K562 (cell line): ENCODE measurements at regions not wholly inside any gene's neighbourhood (a gene's known extent, or its start where the extent isn't known, plus 50 kb on each side); places are given as distances from the start of the nearest gene placed in this dataset.
A peak's percentile ranks its signal among the peaks of the same experiment; 100 is the strongest.

ENCODE experiments used
- ATAC-seq: fragments of 200-7000 bp; cut with Tn5 transposase; 3 replicates; pipeline ENCODE4 v1.9.1; 2020; ENCODE audit warnings: moderate library complexity
- BruUV-seq: library from RNA; stranded (reverse); fragments of 400-500 nt; replicated peaks from 2 replicates; lab custom pipeline; 2021; lab: Mats Ljungman, UMichigan
- CTCF ChIA-PET: fragments of 300-600 bp; formaldehyde crosslinking; extraction: SDS; loops from one replicate; lab custom pipeline; 2021; ENCODE audit warnings: low intra/inter-chr PET ratio; lab: Yijun Ruan, JAX
- POLR2A ChIA-PET: fragments of 300-600, 350-650 bp; sonication (Branson Sonifier 250); formaldehyde crosslinking; extraction: SDS; loops from one replicate; lab custom pipeline; 2021; ENCODE audit warnings: antibody characterized with exemption, inconsistent platforms; lab: Yijun Ruan, JAX
- DNase-seq, 4 experiments: peaks; one replicate each; pipeline versions ENCODE4 v3.0.0 to v3.0.0-alpha.2; 2011 to 2018; ENCODE audit warnings: low spot score in 3 of 4, mixed read lengths in 3 of 4; ENCODE audit errors: extremely low read depth in 1 of 4
- FAIRE-seq: peaks from 2 replicates; lab custom pipeline; 2011; peaks lifted over from hg19 to GRCh38; lab: Jason Lieb, UNC
- H2AFZ ChIP-seq: 2 replicates; pipeline ENCODE4 v1.6.0; 2011; ENCODE audit warnings: low read depth, low read length, control low read depth, inconsistent platforms
- H3K27ac ChIP-seq: fragments of 200-600 bp; 3 replicates; pipeline ENCODE4 v1.8.0; 2011; ENCODE audit warnings: low read depth, mild to moderate bottlenecking, control low read depth, inconsistent platforms, low read length, moderate library complexity, mixed read lengths; ENCODE audit errors: extremely low read depth
- H3K27me3 ChIP-seq, 2 experiments: fragments of 300-600 bp in 1 of 2; 2 replicates in 1 of 2; 3 replicates in 1 of 2; pipeline versions ENCODE4 v1.6.0 to v1.8.0; 2011; ENCODE audit warnings: inconsistent platforms in 2 of 2, low read length in 2 of 2, mild to moderate bottlenecking in 1 of 2, mixed read lengths in 1 of 2, moderate library complexity in 1 of 2; ENCODE audit not compliant: control insufficient read depth in 2 of 2, insufficient read depth in 2 of 2
- H3K36me3 ChIP-seq: fragments of 300-600 bp; 3 replicates; pipeline ENCODE4 v1.8.0; 2011; ENCODE audit warnings: mild to moderate bottlenecking, low read length, inconsistent platforms; ENCODE audit not compliant: control insufficient read depth, insufficient read depth
- H3K4me1 ChIP-seq, 2 experiments: fragments of 200-600 bp in 1 of 2; replicated peaks in 1 of 2; 2 replicates in 1 of 2; 3 replicates in 1 of 2; pipeline versions ENCODE4 v1.5.1 to v1.8.0; 2011; ENCODE audit warnings: inconsistent platforms in 2 of 2, low read length in 2 of 2, mild to moderate bottlenecking in 1 of 2, mixed read lengths in 1 of 2, moderate library complexity in 1 of 2; ENCODE audit not compliant: control insufficient read depth in 2 of 2, insufficient read depth in 2 of 2
- H3K4me2 ChIP-seq: 2 replicates; pipeline ENCODE4 v1.6.1; 2011; ENCODE audit warnings: low read length, control low read depth, inconsistent platforms, mixed read lengths; ENCODE audit not compliant: insufficient read depth
- H3K4me3 ChIP-seq: fragments of 200-600 bp; sonication (generic), shearing (Covaris generic); 2 replicates; pipeline ENCODE4 v1.5.1; 2016; ENCODE audit warnings: control low read depth, inconsistent platforms
- H3K79me2 ChIP-seq: fragments of 200-600 bp; 3 replicates; pipeline ENCODE4 v1.8.0; 2011; ENCODE audit warnings: low read length, inconsistent platforms; ENCODE audit not compliant: control insufficient read depth, insufficient read depth
- H3K9ac ChIP-seq, 2 experiments: 2 replicates each; pipeline versions ENCODE4 v1.6.0 to v1.6.1; 2011; ENCODE audit warnings: low read depth in 2 of 2, low read length in 2 of 2, control low read depth in 1 of 2, inconsistent platforms in 1 of 2, mild to moderate bottlenecking in 1 of 2, mixed read lengths in 1 of 2; ENCODE audit not compliant: insufficient read depth in 1 of 2
- H3K9me1 ChIP-seq: one replicate; pipeline ENCODE4 v1.6.0; 2011; ENCODE audit warnings: inconsistent platforms, mild to moderate bottlenecking, low read length, moderate library complexity; ENCODE audit not compliant: control insufficient read depth, insufficient read depth
- H3K9me3 ChIP-seq: replicated peaks from 2 replicates; pipeline ENCODE4 v1.5.1; 2011; ENCODE audit warnings: low read depth, low read length, inconsistent platforms; ENCODE audit not compliant: control insufficient read depth, insufficient read depth
- H4K20me1 ChIP-seq: replicated peaks from 2 replicates; pipeline ENCODE4 v1.6.1; 2011; ENCODE audit warnings: low read length, inconsistent platforms, mixed read lengths; ENCODE audit not compliant: control insufficient read depth, insufficient read depth
- ASH1L ChIP-seq: fragments of 450-650 bp; IDR thresholded peaks from 2 replicates; pipeline ENCODE4 v1.6.1; 2018; ENCODE audit warnings: borderline replicate concordance, mild to moderate bottlenecking, low read depth; ENCODE audit not compliant: partially characterized antibody
- CHD4 ChIP-seq: fragments of 200-600 bp; sonication (generic); IDR thresholded peaks from 3 replicates; pipeline ENCODE4 v1.6.1; 2012; ENCODE audit warnings: low read depth, mild to moderate bottlenecking, mixed read lengths, low read length, inconsistent platforms; ENCODE audit not compliant: insufficient read depth, insufficient replicate concordance, poor library complexity, severe bottlenecking
- RAD21 ChIP-seq, 2 experiments: fragments of 250-450 bp in 1 of 2; fragments of 450-650 bp in 1 of 2; sonication (Bioruptor Pico) in 1 of 2; formaldehyde crosslinking in 1 of 2; IDR thresholded peaks in 1 of 2; conservative IDR thresholded peaks in 1 of 2; 2 replicates each; pipeline versions ENCODE4 v1.4.0 to v1.8.0; 2020 to 2022; ENCODE audit warnings: mild to moderate bottlenecking in 2 of 2, moderate library complexity in 1 of 2
- ZFP91 ChIP-seq: sonication (generic); formaldehyde crosslinking; IDR thresholded peaks from 2 replicates; pipeline ENCODE4 v1.8.0; 2022; ENCODE audit warnings: mild to moderate bottlenecking, missing genetic modification reagents
- WGBS: fragments of 100-300 bp; shearing (Covaris generic); methylation state at CpG from one replicate; pipeline ENCODE4 v1.1.6; 2016; ENCODE audit warnings: low coverage, mixed read lengths; ENCODE audit not compliant: insufficient coverage; ENCODE audit errors: missing lambda C conversion rate; 5-methylcytosine and 5-hydroxymethylcytosine counted together
- in situ Hi-C: fragments of 300-500 bp; cut with MboI; formaldehyde crosslinking; loops from 4 replicates; pipeline ENCODE4 v1.15.0; 2018; ENCODE audit warnings: inconsistent platforms, mixed read lengths
- intact Hi-C: fragments of 100-400 bp; cut with micrococcal nuclease; formaldehyde crosslinking; loops from 2 replicates; pipeline ENCODE4 v1.14.2; 2022
- TF ChIP-seq, protein P1 (sequence below): fragments of 450-650 bp; conservative IDR thresholded peaks from 2 replicates; pipeline ENCODE4 v1.6.1; 2016; ENCODE audit warnings: missing genetic modification characterization, low read depth, mild to moderate bottlenecking, control low read depth, missing compliant biosample characterization
- TF ChIP-seq, protein P2 (sequence below): fragments of 250-450 bp; sonication (Bioruptor Pico); IDR thresholded peaks from 2 replicates; pipeline ENCODE4 v1.5.0; 2021; ENCODE audit warnings: mild to moderate bottlenecking, moderate library complexity

DNA sequence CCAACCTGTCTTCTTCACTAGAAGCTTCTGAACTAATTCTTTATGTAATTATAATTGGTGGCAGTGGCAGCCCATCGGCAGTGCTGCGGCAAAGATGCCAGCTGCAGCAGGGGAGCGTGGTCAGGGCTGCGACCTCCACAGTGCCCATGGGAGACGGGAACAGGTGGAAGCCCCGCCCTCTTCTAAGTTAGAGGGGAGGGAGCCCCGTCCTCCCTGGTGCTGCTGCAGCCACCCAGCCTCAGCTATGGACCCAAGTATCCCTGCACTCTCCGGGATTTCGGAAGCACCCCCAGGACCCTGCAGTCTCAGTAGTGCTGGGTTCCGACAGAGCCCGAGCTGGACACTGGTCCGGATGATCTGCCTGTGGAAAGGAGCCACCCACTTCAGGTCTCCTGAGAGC is 117.0 kb upstream of the MBL2 start (continued):
- TF ChIP-seq, protein P1, sequence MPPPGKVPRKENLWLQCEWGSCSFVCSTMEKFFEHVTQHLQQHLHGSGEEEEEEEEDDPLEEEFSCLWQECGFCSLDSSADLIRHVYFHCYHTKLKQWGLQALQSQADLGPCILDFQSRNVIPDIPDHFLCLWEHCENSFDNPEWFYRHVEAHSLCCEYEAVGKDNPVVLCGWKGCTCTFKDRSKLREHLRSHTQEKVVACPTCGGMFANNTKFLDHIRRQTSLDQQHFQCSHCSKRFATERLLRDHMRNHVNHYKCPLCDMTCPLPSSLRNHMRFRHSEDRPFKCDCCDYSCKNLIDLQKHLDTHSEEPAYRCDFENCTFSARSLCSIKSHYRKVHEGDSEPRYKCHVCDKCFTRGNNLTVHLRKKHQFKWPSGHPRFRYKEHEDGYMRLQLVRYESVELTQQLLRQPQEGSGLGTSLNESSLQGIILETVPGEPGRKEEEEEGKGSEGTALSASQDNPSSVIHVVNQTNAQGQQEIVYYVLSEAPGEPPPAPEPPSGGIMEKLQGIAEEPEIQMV (tag): no peak
- TF ChIP-seq ZFP91 (CRISPR knock-in tag): no peak

DNA sequence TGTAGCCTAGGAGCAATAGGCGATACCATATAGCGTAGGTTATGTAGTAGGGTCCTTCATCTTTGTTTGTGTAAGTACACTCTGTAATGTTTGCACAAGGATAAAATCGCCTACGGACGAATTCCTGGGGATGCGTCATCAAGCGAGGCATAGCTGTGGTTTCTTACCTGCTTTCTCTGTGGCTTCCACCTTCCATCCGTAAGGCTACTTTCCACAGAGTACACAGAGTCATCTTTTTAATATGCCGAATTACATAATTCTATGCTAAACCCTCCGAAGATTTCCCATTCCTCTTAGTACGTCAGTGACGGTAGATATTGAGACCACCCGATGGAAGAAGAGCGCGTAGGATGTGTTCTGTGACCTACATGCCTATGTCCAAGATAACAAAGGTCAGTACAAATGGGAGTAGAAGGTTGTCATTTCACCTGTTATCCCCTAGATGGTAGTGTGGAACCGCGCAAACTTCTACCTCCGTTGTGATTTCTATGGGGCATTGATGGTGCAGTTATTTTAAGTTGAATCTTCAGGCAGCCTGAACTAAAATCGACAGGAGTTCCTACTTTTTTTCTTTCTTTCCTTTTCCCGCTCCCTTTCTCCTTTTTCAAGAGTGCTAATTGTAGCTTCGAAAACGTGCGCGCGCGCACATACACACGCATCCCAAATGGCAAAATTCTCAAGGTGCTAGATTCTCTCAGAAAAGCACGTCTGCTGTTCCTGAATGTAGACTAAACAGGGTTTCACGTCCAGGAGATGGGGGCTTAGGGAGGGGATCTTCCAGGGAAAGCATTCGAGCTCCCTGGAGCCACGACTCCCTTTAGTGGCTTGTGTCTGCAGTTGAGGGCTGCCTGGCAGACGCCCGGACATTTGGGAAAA is 111.7 kb upstream of the MBL2 start:
- no peak overlapping the region for H3K4me2 ChIP-seq
- CTCF ChIA-PET: no interaction called here
- H3K9ac ChIP-seq: no peak overlapping the region
- no peaks in the 10 kb centered on the region for H4K20me1 ChIP-seq
- POLR2A ChIA-PET: interaction anchor here (0.6 kb wide), 1 partner anchor 1017 kb away, joined by 3 read pairs; no protein-coding TSS in a partner anchor
- no peak overlapping the region for H3K4me3 ChIP-seq
- DNase-seq (peak; percentile 14 to 51 (median 33)), FAIRE-seq (peak; percentile 77), ATAC-seq (peak; percentile 72)
- H3K79me2 ChIP-seq: no peaks in the 10 kb centered on the region
- intact Hi-C loops (no loop called here), in situ Hi-C loops (no loop called here)
- no peaks in the 10 kb centered on the region for H3K27me3 ChIP-seq
- no peak overlapping the region for H3K27ac ChIP-seq
- no peaks in the 10 kb centered on the region for H3K9me1 ChIP-seq
- no peak overlapping the region for H2AFZ ChIP-seq
- H3K9me3 ChIP-seq: no peaks in the 10 kb centered on the region
- no peaks in the 10 kb centered on the region for H3K36me3 ChIP-seq
- no peaks in the 10 kb centered on the region for H3K4me1 ChIP-seq
- WGBS: 20% methylated on average over 30 of the region's 33 CpGs
- no TSS peak for BruUV-seq
- TF ChIP-seq ASH1L (no peak), CHD4 (no peak), RAD21 (CRISPR knock-in tag; conservative IDR thresholded peaks at IDR 0.05 in 1 of 2, IDR thresholded peaks at IDR 0.05 in 1 of 2) (peak; percentile 50 to 72)
- TF ChIP-seq, protein P2, sequence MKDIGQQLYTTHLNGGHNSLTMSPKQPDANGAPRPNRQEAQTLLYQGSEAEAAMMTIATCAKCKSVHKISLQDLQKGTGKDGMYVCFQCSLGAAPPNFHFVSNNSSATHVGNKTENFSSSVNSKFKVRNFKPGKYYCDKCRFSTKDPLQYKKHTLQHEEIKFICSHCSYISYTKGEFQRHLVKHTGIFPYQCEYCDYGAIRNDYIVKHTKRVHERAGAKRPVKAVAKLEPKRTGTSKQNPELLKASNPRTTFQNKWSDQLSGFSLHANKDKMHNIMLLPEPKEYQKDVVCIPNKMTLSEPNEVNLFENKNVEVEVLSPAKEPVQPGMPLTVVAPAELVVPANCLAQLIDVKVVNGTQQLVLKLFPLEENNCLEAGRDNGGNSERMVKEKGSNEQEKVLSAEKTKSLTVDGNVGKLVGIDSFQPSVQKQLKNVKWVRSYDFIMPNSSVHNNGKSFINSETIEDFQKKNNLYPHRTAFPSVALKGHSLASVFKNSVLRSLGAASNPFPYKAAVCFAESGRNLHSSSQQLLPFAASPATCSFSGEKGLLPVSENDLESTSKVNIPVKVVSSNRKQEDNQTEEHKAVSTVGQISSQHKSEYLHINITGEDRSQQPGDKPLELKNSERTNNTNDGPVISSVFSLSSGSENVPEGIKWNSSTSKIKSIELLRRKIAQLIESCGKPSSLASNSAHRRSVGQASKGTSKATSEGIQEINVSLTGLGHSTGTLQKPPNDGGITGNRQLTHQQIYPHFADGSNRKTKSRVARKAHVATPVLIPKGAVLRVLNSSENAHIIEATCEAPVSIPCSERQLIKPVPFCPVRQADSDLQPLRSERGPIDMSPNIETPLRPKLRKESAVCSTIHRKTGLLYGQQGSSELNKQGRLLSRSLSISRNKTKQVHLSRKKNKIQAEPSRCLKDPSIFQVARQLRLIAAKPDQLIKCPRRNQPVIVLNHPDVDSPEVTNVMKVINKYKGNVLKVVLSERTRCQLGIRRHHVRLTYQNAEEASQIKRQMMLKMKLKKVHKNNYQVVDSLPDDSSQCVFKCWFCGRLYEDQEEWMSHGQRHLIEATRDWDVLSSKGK (CRISPR knock-in tag): no peak
